ENCODE measurements at regions not wholly inside any gene's neighbourhood (a gene's known extent, or its start where the extent isn't known, plus 50 kb on each side); places are given as distances from the start of the nearest gene placed in this dataset.

DNA sequence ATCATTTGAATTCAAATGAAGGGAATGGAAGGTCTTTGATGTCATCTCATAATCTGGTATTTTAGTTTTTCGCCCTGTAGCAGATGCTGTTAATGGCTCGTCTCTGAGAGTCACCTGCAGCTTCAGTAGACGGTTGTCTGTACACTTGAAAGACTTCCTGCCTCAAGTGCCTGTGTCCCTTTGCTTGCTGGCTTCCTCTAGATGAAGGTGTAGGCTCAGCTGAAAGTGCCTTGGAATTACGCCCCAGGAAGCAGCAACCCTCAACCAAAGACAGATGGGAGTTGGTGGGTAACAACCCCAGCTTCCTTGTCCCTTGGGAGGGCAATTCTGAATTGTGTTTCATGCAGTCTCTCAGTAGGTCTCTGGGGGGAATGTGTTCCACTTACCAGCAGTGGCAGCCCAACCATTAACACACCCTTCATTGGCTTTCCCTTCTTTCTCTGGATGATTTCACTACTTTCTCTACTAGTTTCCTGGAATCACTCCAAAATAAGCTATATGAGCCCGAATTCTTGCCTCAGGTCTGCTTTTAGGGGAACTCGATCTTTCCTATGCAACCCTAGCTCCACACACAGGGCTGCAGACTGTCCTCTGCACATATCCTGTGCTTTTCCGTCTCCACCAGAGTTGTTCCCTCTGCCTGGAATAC lies 395.6 kb downstream of the DMAC1 start:
- no peaks in the 10 kb centered on the region for H3K27me3 ChIP-seq
- WGBS, 4 donors = 65 to 71% (median 69%) methylated on average over 7 of the region's 7 CpGs
- DNase-seq (no peak), ATAC-seq (no peak)
- TF ChIP-seq, protein P1, sequence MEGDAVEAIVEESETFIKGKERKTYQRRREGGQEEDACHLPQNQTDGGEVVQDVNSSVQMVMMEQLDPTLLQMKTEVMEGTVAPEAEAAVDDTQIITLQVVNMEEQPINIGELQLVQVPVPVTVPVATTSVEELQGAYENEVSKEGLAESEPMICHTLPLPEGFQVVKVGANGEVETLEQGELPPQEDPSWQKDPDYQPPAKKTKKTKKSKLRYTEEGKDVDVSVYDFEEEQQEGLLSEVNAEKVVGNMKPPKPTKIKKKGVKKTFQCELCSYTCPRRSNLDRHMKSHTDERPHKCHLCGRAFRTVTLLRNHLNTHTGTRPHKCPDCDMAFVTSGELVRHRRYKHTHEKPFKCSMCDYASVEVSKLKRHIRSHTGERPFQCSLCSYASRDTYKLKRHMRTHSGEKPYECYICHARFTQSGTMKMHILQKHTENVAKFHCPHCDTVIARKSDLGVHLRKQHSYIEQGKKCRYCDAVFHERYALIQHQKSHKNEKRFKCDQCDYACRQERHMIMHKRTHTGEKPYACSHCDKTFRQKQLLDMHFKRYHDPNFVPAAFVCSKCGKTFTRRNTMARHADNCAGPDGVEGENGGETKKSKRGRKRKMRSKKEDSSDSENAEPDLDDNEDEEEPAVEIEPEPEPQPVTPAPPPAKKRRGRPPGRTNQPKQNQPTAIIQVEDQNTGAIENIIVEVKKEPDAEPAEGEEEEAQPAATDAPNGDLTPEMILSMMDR (IDR thresholded peaks at IDR 0.05) = no peak
- TF ChIP-seq POLR2A (IDR thresholded peaks at IDR 0.05) = no peak
- H3K36me3 ChIP-seq = no peaks in the 10 kb centered on the region
- H3K9me3 ChIP-seq = no peaks in the 10 kb centered on the region
- H3K4me1 ChIP-seq = peaks cover 0 to 25% (median 6%) of the 10 kb centered on the region in 12 donors
- intact Hi-C loops (cut with DNase I) = loop anchor here in 7 of 10 donors (2.0 to 10.0 kb wide), 4 partner anchors 128 to 421 kb away; no protein-coding TSS in a partner anchor
- H3K4me3 ChIP-seq = no peak overlapping the region
- H3K27ac ChIP-seq = no peak overlapping the region

DNA sequence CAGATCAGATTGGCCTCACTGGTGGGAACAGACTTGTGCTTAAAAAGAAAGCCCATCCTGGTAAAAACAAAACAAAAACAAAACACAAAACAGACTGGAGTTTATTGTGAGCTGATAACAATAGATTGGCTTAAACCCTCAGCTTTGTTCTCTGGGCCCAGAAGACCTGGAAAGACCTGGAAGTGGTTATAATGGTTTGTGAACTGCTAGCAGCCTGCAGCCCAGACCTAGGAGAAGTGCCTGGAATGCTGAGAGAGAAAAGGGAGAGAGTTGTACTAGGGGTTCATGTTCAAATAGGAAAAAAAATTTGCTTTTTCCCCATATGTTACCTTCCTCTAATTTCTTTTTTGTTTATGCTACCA lies 396.6 kb downstream of the DMAC1 start:
- intact Hi-C loops (cut with DNase I) = loop anchor here in 7 of 10 donors (2.0 to 10.0 kb wide), 4 partner anchors 129 to 422 kb away; no protein-coding TSS in a partner anchor
- no peaks in the 10 kb centered on the region for H3K36me3 ChIP-seq
- TF ChIP-seq POLR2A (IDR thresholded peaks at IDR 0.05) = no peak
- TF ChIP-seq, protein P1 (IDR thresholded peaks at IDR 0.05) = no peak
- H3K4me3 ChIP-seq = no peak overlapping the region
- H3K9me3 ChIP-seq = no peaks in the 10 kb centered on the region
- H3K27ac ChIP-seq = no peak overlapping the region
- DNase-seq (no peak), ATAC-seq (peak in 1 of 4 donors; percentile 30)
- H3K4me1 ChIP-seq = peaks cover 0 to 25% (median 6%) of the 10 kb centered on the region in 12 donors
- no peaks in the 10 kb centered on the region for H3K27me3 ChIP-seq

DNA sequence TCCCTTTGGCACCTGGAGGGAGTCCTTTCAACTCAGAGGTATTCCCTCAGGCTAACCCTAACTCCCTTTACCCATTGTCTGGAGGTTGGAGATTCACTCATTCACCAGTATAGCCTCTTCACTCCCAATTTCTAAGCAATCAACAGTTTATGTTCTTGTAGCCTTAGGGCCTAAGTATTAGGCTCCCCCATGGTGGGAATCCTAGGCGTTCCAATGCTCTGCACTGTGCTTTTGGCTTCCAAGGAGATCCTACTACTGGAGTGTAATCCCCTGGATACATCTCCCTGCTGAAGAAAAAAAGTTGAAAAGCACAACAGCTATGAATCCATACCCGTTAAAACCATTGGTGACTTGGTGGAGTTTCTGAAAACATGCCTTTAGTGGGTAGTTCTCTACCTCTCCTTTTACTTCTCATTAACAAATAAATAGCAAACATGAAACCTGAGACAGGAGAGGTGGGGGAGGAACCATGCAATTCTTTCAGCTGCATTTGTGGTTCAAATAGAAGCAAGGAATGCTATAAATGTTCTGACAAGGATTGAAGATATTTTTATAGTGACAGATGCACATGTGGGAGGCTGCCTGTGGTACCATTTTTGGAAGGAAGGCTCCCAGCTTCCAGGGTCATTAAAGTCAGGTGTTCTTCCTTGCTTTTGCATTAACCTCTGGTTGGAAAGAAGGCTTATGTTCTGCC lies 397.1 kb downstream of the DMAC1 start:
- ATAC-seq (peak in 2 of 4 donors; percentile 18 to 27), DNase-seq (no peak)
- H3K4me3 ChIP-seq = no peak overlapping the region
- WGBS, 4 donors = 20 to 55% (median 26%) methylated on average over 2 of the region's 2 CpGs
- intact Hi-C loops (cut with DNase I) = loop anchor here in 7 of 10 donors (2.0 to 10.0 kb wide), 4 partner anchors 130 to 422 kb away; no protein-coding TSS in a partner anchor
- H3K36me3 ChIP-seq = no peaks in the 10 kb centered on the region
- H3K9me3 ChIP-seq = no peaks in the 10 kb centered on the region
- peaks cover 0 to 25% (median 6%) of the 10 kb centered on the region in 12 donors for H3K4me1 ChIP-seq
- H3K27me3 ChIP-seq = no peaks in the 10 kb centered on the region
- peak overlapping the region in 1 of 12 donors; percentile 11 for H3K27ac ChIP-seq
- no peak for TF ChIP-seq POLR2A (IDR thresholded peaks at IDR 0.05)
- TF ChIP-seq, protein P1 (IDR thresholded peaks at IDR 0.05) = no peak

DNA sequence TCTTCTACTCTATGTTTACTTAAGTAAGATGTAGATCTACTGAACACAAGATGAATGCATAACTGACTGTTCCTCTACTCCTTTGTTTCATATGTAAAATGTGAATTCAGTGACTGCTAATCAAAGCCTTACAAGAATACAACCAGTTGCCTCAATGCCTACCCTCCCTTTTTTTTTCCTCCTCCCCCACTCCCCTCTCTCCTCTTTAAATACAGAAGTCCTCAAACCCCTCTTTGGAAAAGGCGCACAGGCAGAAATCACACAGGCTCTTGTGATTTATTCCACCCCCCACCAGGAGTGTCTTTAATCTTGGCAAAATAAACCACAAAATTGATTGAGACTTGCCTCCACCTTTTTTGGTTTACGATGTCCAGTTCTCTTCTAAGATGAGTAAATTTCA lies 398.5 kb downstream of the DMAC1 start:
- TF ChIP-seq POLR2A (IDR thresholded peaks at IDR 0.05) = no peak
- TF ChIP-seq, protein P1 (IDR thresholded peaks at IDR 0.05) = no peak
- WGBS, 4 donors = 95 to 98% (median 97%) methylated on average over 2 of the region's 2 CpGs
- Histone ChIP-seq H3K27ac (no peak overlapping the region), H3K27me3 (no peaks in the 10 kb centered on the region), H3K4me3 (no peak overlapping the region), H3K36me3 (no peaks in the 10 kb centered on the region), H3K9me3 (no peaks in the 10 kb centered on the region), H3K4me1 (peaks cover 0 to 23% (median 6%) of the 10 kb centered on the region in 12 donors)
- intact Hi-C loops (cut with DNase I) = loop anchor here in 7 of 10 donors (2.0 to 10.0 kb wide), 4 partner anchors 131 to 424 kb away; no protein-coding TSS in a partner anchor
- ATAC-seq (no peak), DNase-seq (no peak)

Data from heart left ventricle (tissue), 16 donors.